CD4-positive, alpha-beta memory T cell (primary cell): ENCODE measurements at regions not wholly inside any gene's neighbourhood (a gene's known extent, or its start where the extent isn't known, plus 50 kb on each side); places are given as distances from the start of the nearest gene placed in this dataset.

Experiments used
- CTCF ChIA-PET: fragments of 350-600 bp; sonication (Branson Sonifier 250); formaldehyde crosslinking; loops from one replicate; lab custom pipeline; 2021; ENCODE audit warnings: inconsistent platforms; ENCODE audit not compliant: partially characterized antibody; lab: Charles Lee
- POLR2A ChIA-PET: fragments of 350-600 bp; sonication (Branson Sonifier 250); formaldehyde crosslinking; loops from one replicate; lab custom pipeline; 2021; ENCODE audit not compliant: partially characterized antibody; lab: Charles Lee
- DNase-seq, 5 donors: peaks; one replicate each; pipeline versions ENCODE4 v3.0.0 to v3.0.0-alpha.2; 2020 to 2022; ENCODE audit warnings: mixed read lengths in 1 of 5
- H3K27ac ChIP-seq: one replicate; pipeline ENCODE4 v1.7.0; 2013; ENCODE audit warnings: low read depth, low read length
- H3K27me3 ChIP-seq: 2 replicates; pipeline ENCODE4 v1.7.0; 2013; ENCODE audit warnings: mild to moderate bottlenecking, low read length, moderate library complexity; ENCODE audit not compliant: insufficient read depth
- H3K36me3 ChIP-seq: 2 replicates; pipeline ENCODE4 v1.7.0; 2013; ENCODE audit warnings: mild to moderate bottlenecking, low read length, moderate library complexity; ENCODE audit not compliant: insufficient read depth
- H3K4me1 ChIP-seq: 2 replicates; pipeline ENCODE4 v1.7.0; 2013; ENCODE audit warnings: mild to moderate bottlenecking, low read length, moderate library complexity; ENCODE audit not compliant: insufficient read depth
- H3K4me3 ChIP-seq, 2 donors: one replicate each; pipeline ENCODE4 v1.7.0; 2013; ENCODE audit warnings: low read length in 2 of 2, mild to moderate bottlenecking in 1 of 2
- H3K9me3 ChIP-seq, 2 donors: one replicate each; pipeline ENCODE4 v1.7.0; 2013; ENCODE audit warnings: low read length in 2 of 2, control low read depth in 1 of 2; ENCODE audit not compliant: control insufficient read depth in 1 of 2
- H3K27ac Mint-ChIP-seq, 7 donors: one replicate each; pipeline ENCODE4 v1.8.0; 2020 to 2021; ENCODE audit warnings: mixed read lengths in 7 of 7, mild to moderate bottlenecking in 6 of 7, inconsistent platforms in 3 of 7, moderate library complexity in 3 of 7
- H3K27me3 Mint-ChIP-seq, 2 donors: one replicate each; pipeline ENCODE4 v1.8.0; 2020 to 2021; ENCODE audit warnings: mixed read lengths in 2 of 2
- H3K36me3 Mint-ChIP-seq, 2 donors: one replicate each; pipeline ENCODE4 v1.8.0; 2020 to 2021; ENCODE audit warnings: mixed read lengths in 2 of 2, inconsistent platforms in 1 of 2, mild to moderate bottlenecking in 1 of 2
- H3K4me1 Mint-ChIP-seq, 4 donors: one replicate each; pipeline ENCODE4 v1.8.0; 2020 to 2021; ENCODE audit warnings: mixed read lengths in 4 of 4, mild to moderate bottlenecking in 1 of 4
- H3K4me3 Mint-ChIP-seq, 8 donors: one replicate each; pipeline ENCODE4 v1.8.0; 2020 to 2021; ENCODE audit warnings: mixed read lengths in 8 of 8, mild to moderate bottlenecking in 7 of 8, moderate library complexity in 6 of 8, inconsistent platforms in 3 of 8
- H3K9me3 Mint-ChIP-seq, 8 donors: one replicate each; pipeline ENCODE4 v1.8.0; 2020 to 2021; ENCODE audit warnings: mixed read lengths in 8 of 8, mild to moderate bottlenecking in 5 of 8, inconsistent platforms in 3 of 8, moderate library complexity in 1 of 8
- intact Hi-C: fragments of 100-400 bp; cut with micrococcal nuclease; formaldehyde crosslinking; loops from one replicate; pipeline ENCODE4 v1.15.1; 2023

- Mint-ChIP-seq H3K9me3 (peaks cover 0 to 2% (median 0%) of the 10 kb centered on the region in 8 donors), H3K4me1 (peaks cover 0 to 3% (median 0%) of the 10 kb centered on the region in 4 donors), H3K27ac (no peak overlapping the region), H3K4me3 (no peak overlapping the region), H3K27me3 (no peaks in the 10 kb centered on the region), H3K36me3 (no peaks in the 10 kb centered on the region)
- POLR2A ChIA-PET, result no interaction called here
- Histone ChIP-seq H3K27me3 (no peaks in the 10 kb centered on the region), H3K27ac (no peak overlapping the region), H3K4me3 (no peak overlapping the region), H3K36me3 (no peaks in the 10 kb centered on the region), H3K4me1 (no peaks in the 10 kb centered on the region), H3K9me3 (no peaks in the 10 kb centered on the region)
- DNase-seq, result no peak
- CTCF ChIA-PET, result no interaction called here
- intact Hi-C loops, result no loop called here
Measured at GRCh38 chr2:8134985-8135682, 546.7 kb upstream of the ID2 start.

- POLR2A ChIA-PET, result no interaction called here
- H3K4me1 Mint-ChIP-seq, result peaks cover 0 to 3% (median 0%) of the 10 kb centered on the region in 4 donors
- intact Hi-C loops, result no loop called here
- Histone ChIP-seq H3K27ac (no peak overlapping the region), H3K27me3 (no peaks in the 10 kb centered on the region), H3K36me3 (no peaks in the 10 kb centered on the region), H3K9me3 (no peaks in the 10 kb centered on the region), H3K4me1 (no peaks in the 10 kb centered on the region), H3K4me3 (no peak overlapping the region)
- H3K27me3 Mint-ChIP-seq, result no peaks in the 10 kb centered on the region
- H3K4me3 Mint-ChIP-seq, result no peak overlapping the region
- peak overlapping the region in 1 of 7 donors; percentile 49 for H3K27ac Mint-ChIP-seq
- DNase-seq, result no peak
- CTCF ChIA-PET, result no interaction called here
- H3K9me3 Mint-ChIP-seq, result peaks cover 0 to 2% (median 0%) of the 10 kb centered on the region in 8 donors
- H3K36me3 Mint-ChIP-seq, result no peaks in the 10 kb centered on the region
Measured at GRCh38 chr2:8137801-8138200, 544.1 kb upstream of the ID2 start.

- CTCF ChIA-PET, result no interaction called here
- no peaks in the 10 kb centered on the region for H3K27me3 Mint-ChIP-seq
- POLR2A ChIA-PET, result no interaction called here
Measured at GRCh38 chr2:8138525-8138922, 543.3 kb upstream of the ID2 start.

GRCh38 chr2:8138923-8139667, 542.8 kb upstream of the ID2 start:
- peaks cover 0 to 3% (median 0%) of the 10 kb centered on the region in 4 donors for H3K4me1 Mint-ChIP-seq
- no peaks in the 10 kb centered on the region for H3K4me1 ChIP-seq
- no peak for DNase-seq
- H3K9me3 ChIP-seq, result no peaks in the 10 kb centered on the region
- no peaks in the 10 kb centered on the region for H3K27me3 ChIP-seq
- no peaks in the 10 kb centered on the region for H3K36me3 ChIP-seq
- H3K36me3 Mint-ChIP-seq, result no peaks in the 10 kb centered on the region
- H3K4me3 ChIP-seq, result no peak overlapping the region
- H3K27me3 Mint-ChIP-seq, result no peaks in the 10 kb centered on the region
- intact Hi-C loops, result no loop called here
- no peak overlapping the region for H3K4me3 Mint-ChIP-seq
- peaks cover 0 to 2% (median 0%) of the 10 kb centered on the region in 8 donors for H3K9me3 Mint-ChIP-seq
- CTCF ChIA-PET, result no interaction called here
- POLR2A ChIA-PET, result no interaction called here
- no peak overlapping the region for H3K27ac Mint-ChIP-seq
- no peak overlapping the region for H3K27ac ChIP-seq

More at GRCh38 chr2:8138525-8138922, 543.3 kb upstream of the ID2 start:
- intact Hi-C loops, result no loop called here
- Mint-ChIP-seq H3K4me1 (peaks cover 0 to 3% (median 0%) of the 10 kb centered on the region in 4 donors), H3K4me3 (no peak overlapping the region), H3K27ac (no peak overlapping the region), H3K9me3 (peaks cover 0 to 2% (median 0%) of the 10 kb centered on the region in 8 donors), H3K36me3 (no peaks in the 10 kb centered on the region)
- Histone ChIP-seq H3K9me3 (no peaks in the 10 kb centered on the region), H3K4me3 (no peak overlapping the region), H3K27ac (no peak overlapping the region), H3K36me3 (no peaks in the 10 kb centered on the region), H3K27me3 (no peaks in the 10 kb centered on the region), H3K4me1 (no peaks in the 10 kb centered on the region)
- no peak for DNase-seq

- H3K27me3 ChIP-seq, result no peaks in the 10 kb centered on the region
- intact Hi-C loops, result no loop called here
- H3K4me3 ChIP-seq, result no peak overlapping the region
- H3K4me1 Mint-ChIP-seq, result peaks cover 0 to 3% (median 0%) of the 10 kb centered on the region in 4 donors
- CTCF ChIA-PET, result no interaction called here
- H3K9me3 Mint-ChIP-seq, result peaks cover 0 to 2% (median 0%) of the 10 kb centered on the region in 8 donors
- POLR2A ChIA-PET, result no interaction called here
- no peaks in the 10 kb centered on the region for H3K36me3 Mint-ChIP-seq
- no peak overlapping the region for H3K4me3 Mint-ChIP-seq
- H3K9me3 ChIP-seq, result no peaks in the 10 kb centered on the region
- no peaks in the 10 kb centered on the region for H3K27me3 Mint-ChIP-seq
- H3K4me1 ChIP-seq, result no peaks in the 10 kb centered on the region
- peak overlapping the region in 1 of 7 donors; percentile 26 for H3K27ac Mint-ChIP-seq
- no peak overlapping the region for H3K27ac ChIP-seq
- H3K36me3 ChIP-seq, result no peaks in the 10 kb centered on the region
- no peak for DNase-seq
Measured at GRCh38 chr2:8139668-8140200, 542.1 kb upstream of the ID2 start.

- intact Hi-C loops, result no loop called here
- Histone ChIP-seq H3K4me3 (no peak overlapping the region), H3K9me3 (no peaks in the 10 kb centered on the region), H3K27ac (no peak overlapping the region), H3K27me3 (no peaks in the 10 kb centered on the region), H3K4me1 (no peaks in the 10 kb centered on the region), H3K36me3 (no peaks in the 10 kb centered on the region)
- ChIA-PET POLR2A (no interaction called here), CTCF (no interaction called here)
- Mint-ChIP-seq H3K27ac (no peak overlapping the region), H3K27me3 (no peaks in the 10 kb centered on the region), H3K9me3 (peaks cover 0 to 4% (median 0%) of the 10 kb centered on the region in 8 donors), H3K4me3 (no peak overlapping the region), H3K36me3 (no peaks in the 10 kb centered on the region), H3K4me1 (no peaks in the 10 kb centered on the region)
- DNase-seq, result no peak
Measured at GRCh38 chr2:8141079-8141707, 540.7 kb upstream of the ID2 start.

- no peaks in the 10 kb centered on the region for H3K27me3 ChIP-seq
- CTCF ChIA-PET, result no interaction called here
- Mint-ChIP-seq H3K27ac (no peak overlapping the region), H3K4me3 (no peak overlapping the region), H3K4me1 (no peaks in the 10 kb centered on the region), H3K27me3 (no peaks in the 10 kb centered on the region), H3K36me3 (no peaks in the 10 kb centered on the region), H3K9me3 (peaks cover 0 to 4% (median 0%) of the 10 kb centered on the region in 8 donors)
- intact Hi-C loops, result no loop called here
- H3K27ac ChIP-seq, result no peak overlapping the region
- H3K4me1 ChIP-seq, result no peaks in the 10 kb centered on the region
- no peaks in the 10 kb centered on the region for H3K36me3 ChIP-seq
- no peak for DNase-seq
- H3K9me3 ChIP-seq, result no peaks in the 10 kb centered on the region
- POLR2A ChIA-PET, result no interaction called here
- no peak overlapping the region for H3K4me3 ChIP-seq
Measured at GRCh38 chr2:8141780-8142179, 540.1 kb upstream of the ID2 start.
